Suprapubic skin (tissue), 4 donors: ENCODE measurements at regions not wholly inside any gene's neighbourhood (a gene's known extent, or its start where the extent isn't known, plus 50 kb on each side); places are given as distances from the start of the nearest gene placed in this dataset.

Source experiments
- CTCF ChIP-seq, 2 donors: fragments of 200-600 bp in 1 of 2; fragments of 450-650 bp in 1 of 2; sonication (generic) in 1 of 2; IDR thresholded peaks; one replicate each; pipeline ENCODE4 v1.5.1; 2016 to 2019; ENCODE audit warnings: antibody characterized with exemption in 2 of 2, mild to moderate bottlenecking in 1 of 2, moderate library complexity in 1 of 2
- EP300 ChIP-seq: sonication (generic); formaldehyde crosslinking; IDR thresholded peaks from one replicate; pipeline ENCODE4 v1.6.1; 2017; ENCODE audit warnings: antibody characterized with exemption
- POLR2A ChIP-seq, 2 donors: fragments of 450-650 bp; IDR thresholded peaks; one replicate each; pipeline ENCODE4 v1.6.1; 2017; ENCODE audit warnings: antibody characterized with exemption in 2 of 2, mild to moderate bottlenecking in 2 of 2, moderate library complexity in 2 of 2
- POLR2AphosphoS5 ChIP-seq, 3 donors: sonication (generic); formaldehyde crosslinking; IDR thresholded peaks; one replicate each; pipeline ENCODE4 v1.6.1; 2017; ENCODE audit warnings: antibody characterized with exemption in 3 of 3

GRCh38 chr5:168214886-168215285, 76.6 kb upstream of the WWC1 start:
- TF ChIP-seq POLR2A (IDR thresholded peaks at IDR 0.05) (no peak), CTCF (IDR thresholded peaks at IDR 0.05) (no peak), POLR2AphosphoS5 (IDR thresholded peaks at IDR 0.05) (no peak), EP300 (no peak)
